Trophoblast cell (in vitro differentiated cells and primary cell): ENCODE measurements at regions not wholly inside any gene's neighbourhood (a gene's known extent, or its start where the extent isn't known, plus 50 kb on each side); places are given as distances from the start of the nearest gene placed in this dataset.
A peak's percentile ranks its signal among the peaks of the same experiment; 100 is the strongest.

Source experiments
- DNase-seq, 2 donors: peaks; one replicate each; pipeline ENCODE4 v3.0.0-alpha.2; 2016
- H2AFZ ChIP-seq: 2 replicates; pipeline ENCODE4 v1.6.1; 2013; ENCODE audit warnings: low read length, moderate library complexity, mild to moderate bottlenecking; ENCODE audit not compliant: insufficient read depth, poor library complexity
- H2AK5ac ChIP-seq: 2 replicates; pipeline ENCODE4 v1.6.1; 2013; ENCODE audit warnings: mild to moderate bottlenecking, low read length
- H2BK120ac ChIP-seq: 2 replicates; pipeline ENCODE4 v1.6.1; 2013; ENCODE audit warnings: low read length, mild to moderate bottlenecking, moderate library complexity; ENCODE audit not compliant: insufficient read depth, poor library complexity
- H2BK12ac ChIP-seq: 2 replicates; pipeline ENCODE4 v1.6.1; 2013; ENCODE audit warnings: mild to moderate bottlenecking, low read length, moderate library complexity
- H2BK5ac ChIP-seq: 2 replicates; pipeline ENCODE4 v1.6.1; 2013; ENCODE audit warnings: low read length, low read depth, moderate library complexity, mild to moderate bottlenecking; ENCODE audit not compliant: poor library complexity
- H3K14ac ChIP-seq: 2 replicates; pipeline ENCODE4 v1.6.1; 2013; ENCODE audit warnings: mild to moderate bottlenecking, low read length
- H3K18ac ChIP-seq: 2 replicates; pipeline ENCODE4 v1.6.1; 2013; ENCODE audit warnings: mild to moderate bottlenecking, low read length
- H3K23ac ChIP-seq: 2 replicates; pipeline ENCODE4 v1.6.1; 2013; ENCODE audit warnings: low read length
- H3K27ac ChIP-seq: 2 replicates; pipeline ENCODE4 v1.5.1; 2013; ENCODE audit warnings: low read depth, mild to moderate bottlenecking, inconsistent platforms, low read length, moderate library complexity
- H3K27me3 ChIP-seq: 2 replicates; pipeline ENCODE4 v1.6.1; 2013; ENCODE audit warnings: inconsistent platforms, mild to moderate bottlenecking, low read length, moderate library complexity; ENCODE audit not compliant: insufficient read depth
- H3K36me3 ChIP-seq, 2 experiments: 1 replicate in 1 of 2; 2 replicates in 1 of 2; pipeline ENCODE4 v1.6.1; 2013; ENCODE audit warnings: low read length in 2 of 2, mild to moderate bottlenecking in 2 of 2, moderate library complexity in 1 of 2; ENCODE audit not compliant: insufficient read depth in 2 of 2, control insufficient read depth in 1 of 2
- H3K4ac ChIP-seq: 2 replicates; pipeline ENCODE4 v1.6.1; 2013; ENCODE audit warnings: low read depth, mild to moderate bottlenecking, low read length, moderate library complexity
- H3K4me1 ChIP-seq, 2 experiments: 1 replicate in 1 of 2; 2 replicates in 1 of 2; pipeline ENCODE4 v1.6.1; 2013; ENCODE audit warnings: low read length in 2 of 2, mild to moderate bottlenecking in 2 of 2, moderate library complexity in 1 of 2; ENCODE audit not compliant: insufficient read depth in 2 of 2, control insufficient read depth in 1 of 2
- H3K4me2 ChIP-seq: 2 replicates; pipeline ENCODE4 v1.6.1; 2013; ENCODE audit warnings: inconsistent platforms, mild to moderate bottlenecking, low read length, moderate library complexity
- H3K4me3 ChIP-seq: 2 replicates; pipeline ENCODE4 v1.5.1; 2013; ENCODE audit warnings: mild to moderate bottlenecking, low read depth, low read length, inconsistent platforms
- H3K79me1 ChIP-seq: one replicate; pipeline ENCODE4 v1.6.1; 2013; ENCODE audit warnings: low read length
- H3K79me2 ChIP-seq: 2 replicates; pipeline ENCODE4 v1.6.1; 2013; ENCODE audit warnings: low read length, mild to moderate bottlenecking; ENCODE audit not compliant: control insufficient read depth, insufficient read depth, poor library complexity
- H3K9ac ChIP-seq: 2 replicates; pipeline ENCODE4 v1.6.1; 2013; ENCODE audit warnings: mild to moderate bottlenecking, low read length
- H3K9me3 ChIP-seq: 2 replicates; pipeline ENCODE4 v1.6.1; 2013; ENCODE audit warnings: low read depth, mild to moderate bottlenecking, control low read depth, inconsistent platforms, low read length; ENCODE audit not compliant: insufficient read depth
- H4K12ac ChIP-seq: 2 replicates; pipeline ENCODE4 v1.6.1; 2013; ENCODE audit warnings: low read depth, mild to moderate bottlenecking, low read length, moderate library complexity
- H4K8ac ChIP-seq: 2 replicates; pipeline ENCODE4 v1.6.1; 2013; ENCODE audit warnings: low read depth, mild to moderate bottlenecking, low read length, moderate library complexity
- H4K91ac ChIP-seq: one replicate; pipeline ENCODE4 v1.6.1; 2013; ENCODE audit warnings: low read depth, mild to moderate bottlenecking, low read length, moderate library complexity
- WGBS: extraction: QIAGEN DNeasy Blood & Tissue Kit; methylation state at CpG from one replicate; pipeline ENCODE4 v1.1.7; 2013; ENCODE audit warnings: missing lambda C conversion rate; ENCODE audit not compliant: insufficient read length, insufficient coverage; ENCODE audit errors: extremely low coverage; 5-methylcytosine and 5-hydroxymethylcytosine counted together

- no peaks in the 10 kb centered on the region for H3K36me3 ChIP-seq
- no peak overlapping the region for H4K8ac ChIP-seq
- H3K14ac ChIP-seq = no peak overlapping the region
- no CpG with 5 or more reads among the region's 9 CpGs for WGBS
- H3K4me1 ChIP-seq = peaks cover 0 to 3% of the 10 kb centered on the region in 2 experiments
- H4K91ac ChIP-seq = no peak overlapping the region
- H3K9ac ChIP-seq = no peak overlapping the region
- no peak overlapping the region for H2BK12ac ChIP-seq
- no peaks in the 10 kb centered on the region for H3K9me3 ChIP-seq
- no peaks in the 10 kb centered on the region for H3K79me2 ChIP-seq
- H3K79me1 ChIP-seq = no peaks in the 10 kb centered on the region
- H2AFZ ChIP-seq = no peak overlapping the region
- no peak overlapping the region for H2AK5ac ChIP-seq
- no peak overlapping the region for H2BK120ac ChIP-seq
- H3K18ac ChIP-seq = no peak overlapping the region
- peak overlapping the region; percentile 55 for H3K4me2 ChIP-seq
- H3K23ac ChIP-seq = no peak overlapping the region
- H3K4ac ChIP-seq = no peak overlapping the region
- DNase-seq = peak in 1 of 2 donors; percentile 50
- H4K12ac ChIP-seq = no peak overlapping the region
- peaks cover 4% of the 10 kb centered on the region for H3K27me3 ChIP-seq
- no peak overlapping the region for H3K27ac ChIP-seq
- no peak overlapping the region for H3K4me3 ChIP-seq
- no peak overlapping the region for H2BK5ac ChIP-seq
Observed at GRCh38 chr13:106795847-106796246, 227.9 kb upstream of the ARGLU1 start.

- H2BK12ac ChIP-seq = no peak overlapping the region
- H4K91ac ChIP-seq = no peak overlapping the region
- no CpG with 5 or more reads among the region's 4 CpGs for WGBS
Observed at GRCh38 chr13:106794117-106794516, 226.2 kb upstream of the ARGLU1 start.

GRCh38 chr13:106789911-106790310 lies 222.0 kb upstream of the ARGLU1 start:
- Histone ChIP-seq H2BK120ac (no peak overlapping the region), H3K4me2 (no peak overlapping the region), H3K79me1 (no peaks in the 10 kb centered on the region), H3K9ac (no peak overlapping the region), H3K27me3 (no peaks in the 10 kb centered on the region), H3K9me3 (no peaks in the 10 kb centered on the region), H3K18ac (no peak overlapping the region), H3K14ac (no peak overlapping the region), H4K12ac (no peak overlapping the region), H2BK12ac (no peak overlapping the region), H3K4me1 (no peaks in the 10 kb centered on the region), H2BK5ac (no peak overlapping the region), H3K79me2 (no peaks in the 10 kb centered on the region), H3K36me3 (no peaks in the 10 kb centered on the region), H3K23ac (no peak overlapping the region), H3K4me3 (no peak overlapping the region), H2AFZ (no peak overlapping the region), H3K4ac (no peak overlapping the region), H4K91ac (no peak overlapping the region), H4K8ac (no peak overlapping the region), H2AK5ac (no peak overlapping the region), H3K27ac (no peak overlapping the region)
- DNase-seq = no peak

More at GRCh38 chr13:106794117-106794516, 226.2 kb upstream of the ARGLU1 start:
- Histone ChIP-seq H3K9ac (no peak overlapping the region), H3K23ac (no peak overlapping the region), H3K4me1 (peaks cover 0 to 3% of the 10 kb centered on the region in 2 experiments), H4K12ac (no peak overlapping the region), H3K79me1 (no peaks in the 10 kb centered on the region), H2BK120ac (no peak overlapping the region), H3K14ac (no peak overlapping the region), H2AK5ac (no peak overlapping the region), H2AFZ (no peak overlapping the region), H3K79me2 (no peaks in the 10 kb centered on the region), H3K4me3 (no peak overlapping the region), H4K8ac (no peak overlapping the region), H3K4ac (no peak overlapping the region), H3K9me3 (no peaks in the 10 kb centered on the region), H3K18ac (no peak overlapping the region), H3K27me3 (peaks cover 4% of the 10 kb centered on the region), H3K27ac (no peak overlapping the region), H3K4me2 (no peak overlapping the region), H3K36me3 (no peaks in the 10 kb centered on the region), H2BK5ac (no peak overlapping the region)
- DNase-seq = peak in 1 of 2 donors; percentile 72

GRCh38 chr13:106786006-106786563 lies 218.1 kb upstream of the ARGLU1 start:
- H4K91ac ChIP-seq = no peak overlapping the region
- H3K79me2 ChIP-seq = no peaks in the 10 kb centered on the region
- DNase-seq = no peak
- no peak overlapping the region for H3K23ac ChIP-seq
- no peaks in the 10 kb centered on the region for H3K36me3 ChIP-seq
- H3K18ac ChIP-seq = no peak overlapping the region
- H3K79me1 ChIP-seq = no peaks in the 10 kb centered on the region
- H3K14ac ChIP-seq = no peak overlapping the region
- no peak overlapping the region for H4K12ac ChIP-seq
- H3K4me2 ChIP-seq = no peak overlapping the region
- H3K9me3 ChIP-seq = no peaks in the 10 kb centered on the region
- H3K27me3 ChIP-seq = no peaks in the 10 kb centered on the region
- H2BK120ac ChIP-seq = no peak overlapping the region
- H2BK5ac ChIP-seq = no peak overlapping the region
- H3K9ac ChIP-seq = no peak overlapping the region
- no CpG with 5 or more reads among the region's 5 CpGs for WGBS
- H3K4ac ChIP-seq = no peak overlapping the region
- H3K27ac ChIP-seq = no peak overlapping the region
- H4K8ac ChIP-seq = no peak overlapping the region
- H2AK5ac ChIP-seq = no peak overlapping the region
- no peak overlapping the region for H2BK12ac ChIP-seq
- H3K4me1 ChIP-seq = no peaks in the 10 kb centered on the region
- H3K4me3 ChIP-seq = no peak overlapping the region
- no peak overlapping the region for H2AFZ ChIP-seq
